HG02623 (cell line): ENCODE measurements at regions not wholly inside any gene's neighbourhood (a gene's known extent, or its start where the extent isn't known, plus 50 kb on each side); places are given as distances from the start of the nearest gene placed in this dataset.
"Not testable (repeated sequence)": the region's sequence is repeated elsewhere in the genome, so short reads cannot be mapped to it uniquely, and the experiment has no call there.

Source experiments
- ATAC-seq: cut with Tn5 transposase; IDR thresholded peaks from one replicate; pipeline ENCODE4 v1.9.1; 2021; ENCODE audit warnings: moderate library complexity; ENCODE audit not compliant: unreplicated experiment

GRCh38 chr9:89953263-89953662, 348.5 kb downstream of the GADD45G start:
- ATAC-seq = not testable (repeated sequence)

GRCh38 chr9:89953824-89954615, 349.2 kb downstream of the GADD45G start:
- ATAC-seq = no peak

GRCh38 chr9:89955144-89955543, 350.3 kb downstream of the GADD45G start:
- ATAC-seq = no peak

GRCh38 chr9:89955626-89956025, 350.8 kb downstream of the GADD45G start:
- ATAC-seq = no peak

- ATAC-seq = no peak
These were observed 351.5 kb downstream of the GADD45G start for GRCh38 chr9:89956331-89956730.

GRCh38 chr9:89956907-89957306, 352.1 kb downstream of the GADD45G start:
- ATAC-seq = no peak

GRCh38 chr9:89958086-89958485, 353.3 kb downstream of the GADD45G start:
- no peak for ATAC-seq

GRCh38 chr9:89961616-89962341, 357.0 kb downstream of the GADD45G start:
- ATAC-seq = no peak

GRCh38 chr9:89963280-89963679, 358.5 kb downstream of the GADD45G start:
- ATAC-seq = no peak

GRCh38 chr9:89967527-89967926, 362.7 kb downstream of the GADD45G start:
- ATAC-seq = no peak

- no peak for ATAC-seq
These were observed 364.4 kb downstream of the GADD45G start for GRCh38 chr9:89969156-89969675.

GRCh38 chr9:89969881-89970639, 365.2 kb downstream of the GADD45G start:
- ATAC-seq = no peak

- no peak for ATAC-seq
These were observed 365.9 kb downstream of the GADD45G start for GRCh38 chr9:89970701-89971100.

- no peak for ATAC-seq
These were observed 367.7 kb downstream of the GADD45G start for GRCh38 chr9:89972535-89972934.

GRCh38 chr9:89974582-89974981, 369.8 kb downstream of the GADD45G start:
- no peak for ATAC-seq

- no peak for ATAC-seq
These were observed 370.2 kb downstream of the GADD45G start for GRCh38 chr9:89975024-89975423.

- no peak for ATAC-seq
These were observed 370.8 kb downstream of the GADD45G start for GRCh38 chr9:89975630-89976029.

GRCh38 chr9:89978185-89978584, 373.4 kb downstream of the GADD45G start:
- no peak for ATAC-seq

- no peak for ATAC-seq
These were observed 375.8 kb downstream of the GADD45G start for GRCh38 chr9:89980600-89980999.

- ATAC-seq = no peak
These were observed 377.2 kb downstream of the GADD45G start for GRCh38 chr9:89982016-89982415.

- no peak for ATAC-seq
These were observed 378.6 kb downstream of the GADD45G start for GRCh38 chr9:89983411-89983810.
